Activated CD8-positive, alpha-beta memory T cell treated with anti-CD3 and anti-CD28 coated beads for 48 hours (primary cell): ENCODE measurements at regions not wholly inside any gene's neighbourhood (a gene's known extent, or its start where the extent isn't known, plus 50 kb on each side); places are given as distances from the start of the nearest gene placed in this dataset.

Source experiments
- DNase-seq, 3 experiments: peaks; one replicate each; pipeline ENCODE4 v3.0.0-alpha.2; 2020; ENCODE audit warnings: low read depth in 2 of 3, low spot score in 2 of 3

- no peak for DNase-seq
Observed at GRCh38 chr5:143761663-143762062, 50.3 kb upstream of the HMHB1 start.

GRCh38 chr5:143760755-143761154 is 51.2 kb upstream of the HMHB1 start:
- no peak for DNase-seq

GRCh38 chr5:143760131-143760505 is 51.8 kb upstream of the HMHB1 start:
- no peak for DNase-seq

GRCh38 chr5:143759396-143760130 is 52.4 kb upstream of the HMHB1 start:
- no peak for DNase-seq

- DNase-seq: no peak
Observed at GRCh38 chr5:143758750-143759149, 53.2 kb upstream of the HMHB1 start.

GRCh38 chr5:143758015-143758414 is 53.9 kb upstream of the HMHB1 start:
- no peak for DNase-seq

- no peak for DNase-seq
Observed at GRCh38 chr5:143757116-143757515, 54.8 kb upstream of the HMHB1 start.

GRCh38 chr5:143755966-143756365 is 56.0 kb upstream of the HMHB1 start:
- DNase-seq: no peak

GRCh38 chr5:143752165-143752850 is 59.7 kb upstream of the HMHB1 start:
- DNase-seq: no peak

GRCh38 chr5:143751342-143751741 is 60.6 kb upstream of the HMHB1 start:
- no peak for DNase-seq

- DNase-seq: no peak
Observed at GRCh38 chr5:143749581-143750205, 62.3 kb upstream of the HMHB1 start.

- no peak for DNase-seq
Observed at GRCh38 chr5:143748516-143748915, 63.4 kb upstream of the HMHB1 start.

GRCh38 chr5:143742951-143743350 is 69.0 kb upstream of the HMHB1 start:
- DNase-seq: no peak

- DNase-seq: no peak
Observed at GRCh38 chr5:143741421-143741820, 70.5 kb upstream of the HMHB1 start.

GRCh38 chr5:143740956-143741355 is 71.0 kb upstream of the HMHB1 start:
- DNase-seq: no peak

- no peak for DNase-seq
Observed at GRCh38 chr5:143739746-143740145, 72.2 kb upstream of the HMHB1 start.

GRCh38 chr5:143738417-143739401 is 73.3 kb upstream of the HMHB1 start:
- DNase-seq: no peak

- DNase-seq: no peak
Observed at GRCh38 chr5:143737062-143737461, 74.9 kb upstream of the HMHB1 start.

GRCh38 chr5:143734456-143734780 is 77.5 kb upstream of the HMHB1 start:
- DNase-seq: no peak

GRCh38 chr5:143733665-143734455 is 78.1 kb upstream of the HMHB1 start:
- DNase-seq: no peak

GRCh38 chr5:143732402-143732801 is 79.6 kb upstream of the HMHB1 start:
- DNase-seq: no peak
